ENCODE measurements at regions not wholly inside any gene's neighbourhood (a gene's known extent, or its start where the extent isn't known, plus 50 kb on each side); places are given as distances from the start of the nearest gene placed in this dataset.

DNA sequence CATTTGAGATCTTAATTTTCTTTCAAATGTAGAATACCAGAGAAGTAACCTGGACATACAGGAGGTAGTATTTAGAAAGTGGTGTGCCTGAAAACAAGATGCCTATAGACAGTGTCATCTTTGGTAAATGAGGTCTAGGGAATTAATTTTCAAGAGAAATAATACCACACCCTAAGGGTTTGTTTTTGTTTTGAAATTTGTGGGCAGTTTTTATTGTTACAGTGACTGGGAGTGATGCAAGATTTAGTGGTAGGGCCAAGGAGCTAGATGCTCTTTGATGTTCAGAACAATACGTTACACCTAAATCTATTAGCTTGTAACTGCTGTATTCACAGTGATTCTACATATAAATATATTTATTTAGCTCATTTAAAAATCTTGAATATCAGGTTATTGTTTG is 856.5 kb upstream of the MAP3K7 start:
- FAIRE-seq (no peak), DNase-seq (ENCODE audit: low read depth, low spot score) (no peak)
- dilution Hi-C loops (cut with MboI; ENCODE audit: extremely low pct_ligation_motif_present, low sequenced_read_pairs), result no loop called here

DNA sequence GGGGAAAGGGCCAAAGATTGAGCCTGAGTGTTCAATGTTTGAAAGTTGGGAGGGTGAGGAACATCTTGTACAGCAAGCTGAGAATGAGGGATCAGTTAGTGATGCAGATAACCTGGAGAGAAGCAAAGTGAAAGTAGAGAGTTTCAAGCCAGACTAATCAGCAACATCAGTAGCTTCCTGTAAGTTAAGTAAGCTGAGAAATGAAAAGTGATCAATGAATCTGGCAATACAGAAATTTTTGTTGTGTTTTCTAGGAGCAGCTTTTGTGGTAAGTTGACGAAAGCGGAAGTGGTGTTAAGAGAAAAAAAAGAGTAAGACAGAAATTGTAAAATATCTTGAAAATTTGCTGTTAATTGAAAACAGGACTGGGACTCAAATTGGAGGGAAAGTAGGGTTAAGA is 855.5 kb upstream of the MAP3K7 start:
- H3K9ac ChIP-seq (ENCODE audit: control insufficient read depth, extremely low read depth, insufficient read depth, low read length), result no peak overlapping the region
- H3K4me2 ChIP-seq (ENCODE audit: control insufficient read depth, extremely low read depth, insufficient read depth, low read depth, low read length), result no peak overlapping the region
- no peak overlapping the region for H3K4me3 ChIP-seq (ENCODE audit: control insufficient read depth in 2 of 3, extremely low read depth in 1 of 3, insufficient read depth in 2 of 3, low read depth in 1 of 3, low read length in 3 of 3)
- dilution Hi-C loops (cut with MboI; ENCODE audit: extremely low pct_ligation_motif_present, low sequenced_read_pairs), result no loop called here
- no peak overlapping the region for H2AFZ ChIP-seq (ENCODE audit: control insufficient read depth, low read length)
- H3K27me3 ChIP-seq (ENCODE audit: control insufficient read depth, extremely low read depth, insufficient read depth, low read length), result no peaks in the 10 kb centered on the region
- TF ChIP-seq EZH2 (IDR thresholded peaks at IDR 0.05; ENCODE audit: low read length), result no peak
- TF ChIP-seq, protein P1, sequence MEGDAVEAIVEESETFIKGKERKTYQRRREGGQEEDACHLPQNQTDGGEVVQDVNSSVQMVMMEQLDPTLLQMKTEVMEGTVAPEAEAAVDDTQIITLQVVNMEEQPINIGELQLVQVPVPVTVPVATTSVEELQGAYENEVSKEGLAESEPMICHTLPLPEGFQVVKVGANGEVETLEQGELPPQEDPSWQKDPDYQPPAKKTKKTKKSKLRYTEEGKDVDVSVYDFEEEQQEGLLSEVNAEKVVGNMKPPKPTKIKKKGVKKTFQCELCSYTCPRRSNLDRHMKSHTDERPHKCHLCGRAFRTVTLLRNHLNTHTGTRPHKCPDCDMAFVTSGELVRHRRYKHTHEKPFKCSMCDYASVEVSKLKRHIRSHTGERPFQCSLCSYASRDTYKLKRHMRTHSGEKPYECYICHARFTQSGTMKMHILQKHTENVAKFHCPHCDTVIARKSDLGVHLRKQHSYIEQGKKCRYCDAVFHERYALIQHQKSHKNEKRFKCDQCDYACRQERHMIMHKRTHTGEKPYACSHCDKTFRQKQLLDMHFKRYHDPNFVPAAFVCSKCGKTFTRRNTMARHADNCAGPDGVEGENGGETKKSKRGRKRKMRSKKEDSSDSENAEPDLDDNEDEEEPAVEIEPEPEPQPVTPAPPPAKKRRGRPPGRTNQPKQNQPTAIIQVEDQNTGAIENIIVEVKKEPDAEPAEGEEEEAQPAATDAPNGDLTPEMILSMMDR (optimal IDR thresholded peaks at IDR 0.05 in 1 of 3, IDR thresholded peaks at IDR 0.05 in 1 of 3, conservative IDR thresholded peaks at IDR 0.05 in 1 of 3; ENCODE audit: extremely low read depth in 1 of 3, insufficient read depth in 2 of 3, low read length in 3 of 3), result no peak
- no peaks in the 10 kb centered on the region for H3K79me2 ChIP-seq (ENCODE audit: control insufficient read depth, insufficient read depth, low read length)
- H3K36me3 ChIP-seq (ENCODE audit: control insufficient read depth in 2 of 2, extremely low read depth in 1 of 2, insufficient read depth in 2 of 2, low read length in 2 of 2), result no peaks in the 10 kb centered on the region
- no peaks in the 10 kb centered on the region for H3K4me1 ChIP-seq (ENCODE audit: control insufficient read depth, extremely low read depth, insufficient read depth, low read length)
- DNase-seq (ENCODE audit: low read depth, low spot score), result no peak
- no peaks in the 10 kb centered on the region for H3K9me1 ChIP-seq (ENCODE audit: control insufficient read depth, extremely low read depth, insufficient read depth, low read length)
- H3K9me3 ChIP-seq (ENCODE audit: control insufficient read depth, low read depth, low read length), result no peaks in the 10 kb centered on the region
- H3K27ac ChIP-seq (ENCODE audit: control insufficient read depth, insufficient read depth, low read length), result no peak overlapping the region
- no peaks in the 10 kb centered on the region for H4K20me1 ChIP-seq (ENCODE audit: control insufficient read depth, extremely low read depth, insufficient read depth, low read length)
- no peak for FAIRE-seq

More for the DNA sequence above, 856.5 kb upstream of the MAP3K7 start:
- Histone ChIP-seq H3K9ac (ENCODE audit: control insufficient read depth, extremely low read depth, insufficient read depth, low read length) (no peak overlapping the region), H3K79me2 (ENCODE audit: control insufficient read depth, insufficient read depth, low read length) (no peaks in the 10 kb centered on the region), H3K4me2 (ENCODE audit: control insufficient read depth, extremely low read depth, insufficient read depth, low read depth, low read length) (no peak overlapping the region), H3K9me1 (ENCODE audit: control insufficient read depth, extremely low read depth, insufficient read depth, low read length) (no peaks in the 10 kb centered on the region), H3K9me3 (ENCODE audit: control insufficient read depth, low read depth, low read length) (no peaks in the 10 kb centered on the region), H3K27me3 (ENCODE audit: control insufficient read depth, extremely low read depth, insufficient read depth, low read length) (no peaks in the 10 kb centered on the region), H3K4me1 (ENCODE audit: control insufficient read depth, extremely low read depth, insufficient read depth, low read length) (no peaks in the 10 kb centered on the region), H2AFZ (ENCODE audit: control insufficient read depth, low read length) (no peak overlapping the region), H3K36me3 (ENCODE audit: control insufficient read depth in 2 of 2, extremely low read depth in 1 of 2, insufficient read depth in 2 of 2, low read length in 2 of 2) (no peaks in the 10 kb centered on the region), H4K20me1 (ENCODE audit: control insufficient read depth, extremely low read depth, insufficient read depth, low read length) (no peaks in the 10 kb centered on the region), H3K4me3 (ENCODE audit: control insufficient read depth in 2 of 3, extremely low read depth in 1 of 3, insufficient read depth in 2 of 3, low read depth in 1 of 3, low read length in 3 of 3) (no peak overlapping the region), H3K27ac (ENCODE audit: control insufficient read depth, insufficient read depth, low read length) (no peak overlapping the region)
- TF ChIP-seq, protein P1 (optimal IDR thresholded peaks at IDR 0.05 in 1 of 3, IDR thresholded peaks at IDR 0.05 in 1 of 3, conservative IDR thresholded peaks at IDR 0.05 in 1 of 3; ENCODE audit: extremely low read depth in 1 of 3, insufficient read depth in 2 of 3, low read length in 3 of 3), result no peak
- TF ChIP-seq EZH2 (IDR thresholded peaks at IDR 0.05; ENCODE audit: low read length), result no peak

Data from keratinocyte (primary cell).